GM23248 (cell line): ENCODE measurements at regions not wholly inside any gene's neighbourhood (a gene's known extent, or its start where the extent isn't known, plus 50 kb on each side); places are given as distances from the start of the nearest gene placed in this dataset.

Source experiments
- EZH2 ChIP-seq: fragments of 200-600 bp; sonication (generic); IDR thresholded peaks from 2 replicates; pipeline ENCODE4 v1.6.1; 2018; ENCODE audit warnings: antibody characterized with exemption, mild to moderate bottlenecking; ENCODE audit not compliant: insufficient read depth, poor library complexity, severe bottlenecking
- EZH2phosphoT487 ChIP-seq: fragments of 200-600 bp; sonication (generic); IDR thresholded peaks from 2 replicates; pipeline ENCODE4 v1.6.1; 2018; ENCODE audit warnings: antibody characterized with exemption, moderate library complexity, mild to moderate bottlenecking, low read depth; ENCODE audit not compliant: insufficient read depth

GRCh38 chr20:60097285-60097684, 139.1 kb downstream of the CDH26 start:
- TF ChIP-seq EZH2 (no peak), EZH2phosphoT487 (no peak)
